H1 (cell line): ENCODE measurements at regions not wholly inside any gene's neighbourhood (a gene's known extent, or its start where the extent isn't known, plus 50 kb on each side); places are given as distances from the start of the nearest gene placed in this dataset.

Experiments used
- CTCF ChIA-PET: fragments of 300-600 bp; sonication (Branson Sonifier 250); formaldehyde crosslinking; loops from one replicate; lab custom pipeline; 2021; ENCODE audit not compliant: partially characterized antibody; lab: Charles Lee
- POLR2A ChIA-PET: fragments of 300-600 bp; sonication (Branson Sonifier 250); formaldehyde crosslinking; loops from one replicate; lab custom pipeline; 2021; ENCODE audit warnings: inconsistent platforms; ENCODE audit not compliant: partially characterized antibody; lab: Charles Lee
- DNase-seq, 2 experiments: peaks; one replicate each; pipeline versions ENCODE4 v3.0.0 to v3.0.0-alpha.2; 2010 to 2022; ENCODE audit warnings: low spot score in 2 of 2, low read depth in 1 of 2, mixed read lengths in 1 of 2
- FAIRE-seq: peaks from 2 replicates; lab custom pipeline; 2011; peaks lifted over from hg19 to GRCh38; lab: Jason Lieb, UNC
- H2AFZ ChIP-seq: 2 replicates; pipeline ENCODE4 v1.8.1; 2012; ENCODE audit warnings: low read length, inconsistent platforms
- H2AK5ac ChIP-seq: 2 replicates; pipeline ENCODE4 v1.6.1; 2013; ENCODE audit warnings: low read depth, low read length
- H2BK120ac ChIP-seq: replicated peaks from 2 replicates; pipeline ENCODE3; 2013; ENCODE audit warnings: low read depth, low read length, inconsistent platforms
- H2BK12ac ChIP-seq: 2 replicates; pipeline ENCODE4 v1.6.1; 2013; ENCODE audit warnings: low read depth, low read length
- H2BK15ac ChIP-seq: 2 replicates; pipeline ENCODE4 v1.6.1; 2013; ENCODE audit warnings: low read length
- H2BK20ac ChIP-seq: 2 replicates; pipeline ENCODE4 v1.6.1; 2013; ENCODE audit warnings: low read length
- H2BK5ac ChIP-seq: 2 replicates; pipeline ENCODE4 v1.6.1; 2013; ENCODE audit warnings: low read depth, low read length
- H3K14ac ChIP-seq: 2 replicates; pipeline ENCODE4 v1.6.1; 2013; ENCODE audit warnings: inconsistent platforms; ENCODE audit not compliant: insufficient read length
- H3K18ac ChIP-seq: 2 replicates; pipeline ENCODE4 v1.6.1; 2013; ENCODE audit warnings: low read length; ENCODE audit errors: extremely low read depth
- H3K23ac ChIP-seq: 2 replicates; pipeline ENCODE4 v1.6.1; 2013; ENCODE audit warnings: inconsistent platforms; ENCODE audit not compliant: insufficient read length
- H3K23me2 ChIP-seq: 2 replicates; pipeline ENCODE4 v1.6.1; 2013; ENCODE audit warnings: low read depth, low read length
- H3K27ac ChIP-seq: 2 replicates; pipeline ENCODE4 v1.6.1; 2011; ENCODE audit warnings: low read depth, low read length, inconsistent platforms
- H3K27me3 ChIP-seq, 4 experiments: replicated peaks in 1 of 4; 1 replicate in 1 of 4; 2 replicates in 3 of 4; pipeline versions ENCODE4 v1.6.1 to v1.8.1; 2011 to 2013; ENCODE audit warnings: low read length in 3 of 4, mild to moderate bottlenecking in 3 of 4, inconsistent platforms in 2 of 4, mixed read lengths in 2 of 4, moderate library complexity in 1 of 4; ENCODE audit not compliant: control insufficient read depth in 3 of 4, insufficient read depth in 3 of 4; ENCODE audit errors: extremely low read depth in 1 of 4
- H3K36me3 ChIP-seq, 4 experiments: 2 replicates each; pipeline versions ENCODE4 v1.6.1 to v1.8.1; 2011 to 2013; ENCODE audit warnings: mild to moderate bottlenecking in 4 of 4, low read length in 3 of 4, moderate library complexity in 2 of 4, control low read depth in 1 of 4, inconsistent platforms in 1 of 4; ENCODE audit not compliant: insufficient read depth in 4 of 4, control insufficient read depth in 2 of 4
- H3K4ac ChIP-seq: replicated peaks from 2 replicates; pipeline ENCODE3; 2013; ENCODE audit warnings: low read length, low read depth, mixed read lengths, inconsistent platforms; ENCODE audit not compliant: insufficient read length
- H3K4me1 ChIP-seq, 4 experiments: replicated peaks in 1 of 4; 1 replicate in 1 of 4; 2 replicates in 3 of 4; pipeline versions ENCODE4 v1.6.1 to v1.8.1; 2011 to 2013; ENCODE audit warnings: low read length in 3 of 4, inconsistent platforms in 2 of 4, mixed read lengths in 1 of 4; ENCODE audit not compliant: insufficient read depth in 4 of 4, control insufficient read depth in 3 of 4
- H3K4me2 ChIP-seq, 2 experiments: 2 replicates each; pipeline versions ENCODE4 v1.6.1 to v1.8.1; 2011 to 2013; ENCODE audit warnings: low read depth in 2 of 2, low read length in 2 of 2, control low read depth in 1 of 2, inconsistent platforms in 1 of 2, mild to moderate bottlenecking in 1 of 2; ENCODE audit not compliant: insufficient read depth in 1 of 2
- H3K4me3 ChIP-seq, 4 experiments: fragments of 200-600, 300-600 bp in 1 of 4; sonication (generic), shearing (Covaris generic), sonication (Bioruptor Twin) in 1 of 4; 2 replicates each; pipeline versions ENCODE4 v1.5.1 to v1.8.1; 2011 to 2016; ENCODE audit warnings: low read length in 4 of 4, low read depth in 3 of 4, control low read depth in 2 of 4, inconsistent platforms in 2 of 4, mild to moderate bottlenecking in 2 of 4, mixed read lengths in 1 of 4, moderate library complexity in 1 of 4; ENCODE audit not compliant: insufficient read depth in 2 of 4; ENCODE audit errors: extremely low read depth in 1 of 4
- H3K56ac ChIP-seq: replicated peaks from 2 replicates; pipeline ENCODE3; 2013; ENCODE audit warnings: low read depth, mild to moderate bottlenecking, mixed read lengths, low read length, inconsistent platforms; ENCODE audit not compliant: insufficient read length
- H3K79me1 ChIP-seq: 2 replicates; pipeline ENCODE4 v1.6.1; 2013; ENCODE audit warnings: low read depth, low read length, control low read depth
- H3K79me2 ChIP-seq, 2 experiments: 2 replicates each; pipeline versions ENCODE4 v1.6.1 to v1.8.1; 2012 to 2013; ENCODE audit warnings: low read length in 2 of 2, mild to moderate bottlenecking in 2 of 2, inconsistent platforms in 1 of 2; ENCODE audit not compliant: insufficient read depth in 2 of 2, control insufficient read depth in 1 of 2
- H3K9ac ChIP-seq, 4 experiments: replicated peaks in 1 of 4; 1 replicate in 1 of 4; 2 replicates in 3 of 4; pipeline versions ENCODE4 v1.6.1 to v1.8.1; 2011 to 2013; ENCODE audit warnings: low read depth in 3 of 4, low read length in 3 of 4, control low read depth in 2 of 4, mild to moderate bottlenecking in 2 of 4, moderate library complexity in 2 of 4, inconsistent platforms in 1 of 4; ENCODE audit errors: extremely low read depth in 1 of 4
- H3K9me3 ChIP-seq, 2 experiments: 2 replicates each; pipeline versions ENCODE4 v1.6.1 to v1.8.1; 2012 to 2013; ENCODE audit warnings: mild to moderate bottlenecking in 2 of 2, moderate library complexity in 2 of 2, control low read depth in 1 of 2, inconsistent platforms in 1 of 2, low read depth in 1 of 2, low read length in 1 of 2, mixed read lengths in 1 of 2; ENCODE audit not compliant: insufficient read depth in 2 of 2
- H4K20me1 ChIP-seq, 2 experiments: replicated peaks in 1 of 2; 2 replicates each; pipeline versions ENCODE3 to v1.8.1; 2011 to 2013; ENCODE audit warnings: inconsistent platforms in 2 of 2, low read length in 2 of 2, mild to moderate bottlenecking in 1 of 2; ENCODE audit not compliant: insufficient read depth in 2 of 2, control insufficient read depth in 1 of 2
- H4K5ac ChIP-seq: 2 replicates; pipeline ENCODE4 v1.6.1; 2013; ENCODE audit warnings: low read length, low read depth, mixed read lengths, inconsistent platforms; ENCODE audit not compliant: insufficient read length
- H4K8ac ChIP-seq: 2 replicates; pipeline ENCODE4 v1.8.0; 2013; ENCODE audit warnings: mild to moderate bottlenecking, moderate library complexity, low read length, inconsistent platforms; ENCODE audit not compliant: insufficient read depth; ENCODE audit errors: extremely low read depth
- H4K91ac ChIP-seq: replicated peaks from 2 replicates; pipeline ENCODE3; 2013; ENCODE audit warnings: low read length, mixed read lengths, inconsistent platforms; ENCODE audit not compliant: insufficient read length
- ATF2 ChIP-seq: IDR thresholded peaks from 2 replicates; pipeline ENCODE4 v1.6.1; 2012; ENCODE audit warnings: low read length, inconsistent platforms
- BCL11A ChIP-seq, 2 experiments: IDR thresholded peaks; one replicate each; pipeline ENCODE4 v1.6.1; 2011; ENCODE audit warnings: low read depth in 2 of 2, low read length in 2 of 2, mild to moderate bottlenecking in 2 of 2
- BRCA1 ChIP-seq: IDR thresholded peaks from 2 replicates; pipeline ENCODE4 v1.6.1; 2012; ENCODE audit warnings: low read depth, low read length, improper control_type of control experiment
- CBX8 ChIP-seq: fragments of 300-800, 300-1000 bp; sonication (generic); IDR thresholded peaks from 2 replicates; pipeline ENCODE4 v1.7.1; 2016; ENCODE audit warnings: low read depth, low read length, borderline replicate concordance
- CHD1 ChIP-seq: IDR thresholded peaks from 2 replicates; pipeline ENCODE4 v1.6.1; 2012; ENCODE audit warnings: low read depth, low read length, improper control_type of control experiment
- EZH2 ChIP-seq: fragments of 200-600 bp; sonication (generic); IDR thresholded peaks from 2 replicates; pipeline ENCODE4 v1.7.1; 2012; ENCODE audit warnings: low read depth, mild to moderate bottlenecking, moderate library complexity, low read length, inconsistent platforms; ENCODE audit not compliant: severe bottlenecking
- PHF8 ChIP-seq: fragments of 200-600 bp; sonication (generic); conservative IDR thresholded peaks from 2 replicates; pipeline ENCODE4 v1.7.1; 2012; ENCODE audit warnings: low read depth, mild to moderate bottlenecking, inconsistent platforms, low read length, moderate library complexity
- POLR2A ChIP-seq, 2 experiments: IDR thresholded peaks; 1 replicate in 1 of 2; 2 replicates in 1 of 2; pipeline ENCODE4 v1.6.1; 2011; ENCODE audit warnings: low read depth in 2 of 2, low read length in 2 of 2, mild to moderate bottlenecking in 2 of 2; ENCODE audit errors: control extremely low read depth in 1 of 2
- POU5F1 ChIP-seq: IDR thresholded peaks from 2 replicates; pipeline ENCODE4 v1.6.1; 2011; ENCODE audit warnings: low read depth, mild to moderate bottlenecking, low read length, moderate library complexity
- RAD21 ChIP-seq, 2 experiments: IDR thresholded peaks in 1 of 2; conservative IDR thresholded peaks in 1 of 2; 2 replicates each; pipeline ENCODE4 v1.6.1; 2011; ENCODE audit warnings: low read depth in 2 of 2, low read length in 2 of 2, improper control_type of control experiment in 1 of 2, inconsistent platforms in 1 of 2, mild to moderate bottlenecking in 1 of 2, moderate library complexity in 1 of 2
- RFX5 ChIP-seq: IDR thresholded peaks from 2 replicates; pipeline ENCODE4 v1.6.1; 2011; ENCODE audit warnings: low read depth, low read length, improper control_type of control experiment, borderline replicate concordance
- SIRT6 ChIP-seq: IDR thresholded peaks from one replicate; pipeline ENCODE4 v1.7.1; 2012; ENCODE audit warnings: low read length, inconsistent platforms
- WGBS, 2 experiments: shearing (Covaris generic) in 1 of 2; methylation state at CpG; one replicate each; pipeline versions ENCODE4 v1.1.6 to v1.1.7; 2013 to 2015; ENCODE audit warnings: low lambda C conversion rate in 2 of 2, mixed read lengths in 2 of 2, inconsistent platforms in 1 of 2, low coverage in 1 of 2, missing lambda C conversion rate in 1 of 2; ENCODE audit not compliant: insufficient replicate concordance in 2 of 2, insufficient coverage in 1 of 2, insufficient read length in 1 of 2; ENCODE audit errors: extremely low coverage in 1 of 2, missing lambda C conversion rate in 1 of 2; 5-methylcytosine and 5-hydroxymethylcytosine counted together

- Histone ChIP-seq H2BK20ac (no peak overlapping the region), H2BK120ac (no peak overlapping the region), H4K20me1 (peaks cover 0 to 2% of the 10 kb centered on the region in 2 experiments), H2AK5ac (no peak overlapping the region), H3K9ac (no peak overlapping the region), H2BK15ac (no peak overlapping the region), H4K8ac (no peak overlapping the region), H2AFZ (no peak overlapping the region), H3K56ac (no peak overlapping the region), H3K23me2 (peaks cover 2% of the 10 kb centered on the region; the same call in 1 of the 2 replicates), H3K4ac (no peak overlapping the region), H4K91ac (no peak overlapping the region), H3K18ac (no peak overlapping the region), H3K79me2 (no peaks in the 10 kb centered on the region), H2BK12ac (no peak overlapping the region), H3K79me1 (no peaks in the 10 kb centered on the region), H3K14ac (no peak overlapping the region), H2BK5ac (no peak overlapping the region), H3K36me3 (no peaks in the 10 kb centered on the region), H3K9me3 (no peaks in the 10 kb centered on the region), H3K23ac (no peak overlapping the region), H4K5ac (no peak overlapping the region), H3K27ac (no peak overlapping the region), H3K4me2 (no peak overlapping the region), H3K4me3 (no peak overlapping the region), H3K27me3 (no peaks in the 10 kb centered on the region; a peak in 1 of 7 replicates), H3K4me1 (peaks cover 5 to 17% (median 12%) of the 10 kb centered on the region in 4 experiments)
- POLR2A ChIA-PET = no interaction called here
- CTCF ChIA-PET = interaction anchor here (0.6 to 1.4 kb wide), 2 partner anchors 9 to 12 kb away, joined by 3 to 4 read pairs; no protein-coding TSS in a partner anchor
- DNase-seq (no peak), FAIRE-seq (no peak)
- 95% methylated on average over 14 of the region's 14 CpGs; no CpG with 5 or more reads in 1 of the 2 experiments for WGBS, 2 experiments
- TF ChIP-seq CBX8 (no peak), RFX5 (no peak), RAD21 (IDR thresholded peaks at IDR 0.05 in 1 of 2, conservative IDR thresholded peaks at IDR 0.05 in 1 of 2; ENCODE audit: low read depth in 2 of 2, low read length in 2 of 2) (no peak), POU5F1 (no peak), POLR2A (IDR thresholded peaks at IDR 0.05; ENCODE audit: control extremely low read depth in 1 of 2, low read depth in 2 of 2, low read length in 2 of 2) (no peak), BRCA1 (no peak), PHF8 (no peak), CHD1 (no peak), SIRT6 (no peak), EZH2 (no peak), BCL11A (IDR thresholded peaks at IDR 0.05; ENCODE audit: low read depth in 2 of 2, low read length in 2 of 2) (no peak), ATF2 (no peak)
Observed at GRCh38 chr2:129754421-129754820, 225.0 kb upstream of the RAB6C start.
